ENCODE measurements at regions not wholly inside any gene's neighbourhood (a gene's known extent, or its start where the extent isn't known, plus 50 kb on each side); places are given as distances from the start of the nearest gene placed in this dataset.

GRCh38 chrX:123088930-123089329 lies 95.1 kb upstream of the GRIA3 start:
- TF ChIP-seq CTCF (IDR thresholded peaks at IDR 0.05) (no peak), POLR2A (IDR thresholded peaks at IDR 0.05) (no peak), POLR2AphosphoS5 (IDR thresholded peaks at IDR 0.05) (no peak), EP300 (IDR thresholded peaks at IDR 0.05) (no peak)
